ENCODE measurements at regions not wholly inside any gene's neighbourhood (a gene's known extent, or its start where the extent isn't known, plus 50 kb on each side); places are given as distances from the start of the nearest gene placed in this dataset.

GRCh38 chr6:40195428-40196134, 261.3 kb upstream of the MOCS1 start:
- dilution Hi-C loops (cut with MboI; ENCODE audit: extremely low pct_ligation_motif_present, low sequenced_read_pairs) = no loop called here
- no peak for DNase-seq (ENCODE audit: low read depth, low spot score)

GRCh38 chr6:40194447-40195170, 260.3 kb upstream of the MOCS1 start:
- H3K9ac ChIP-seq (ENCODE audit: control insufficient read depth, extremely low read depth, insufficient read depth, low read length) = no peak overlapping the region
- DNase-seq (ENCODE audit: low read depth, low spot score) (no peak), FAIRE-seq (no peak)
- H3K79me2 ChIP-seq (ENCODE audit: control insufficient read depth, insufficient read depth, low read length) = no peaks in the 10 kb centered on the region
- TF ChIP-seq CTCF (optimal IDR thresholded peaks at IDR 0.05 in 1 of 3, IDR thresholded peaks at IDR 0.05 in 1 of 3, conservative IDR thresholded peaks at IDR 0.05 in 1 of 3; ENCODE audit: extremely low read depth in 1 of 3, insufficient read depth in 2 of 3, low read length in 3 of 3) (no peak), EZH2 (IDR thresholded peaks at IDR 0.05; ENCODE audit: low read length) (no peak)
- H3K4me3 ChIP-seq (ENCODE audit: control insufficient read depth in 2 of 3, extremely low read depth in 1 of 3, insufficient read depth in 2 of 3, low read depth in 1 of 3, low read length in 3 of 3) = no peak overlapping the region
- no peak overlapping the region for H2AFZ ChIP-seq (ENCODE audit: control insufficient read depth, low read length)
- no peaks in the 10 kb centered on the region for H3K9me1 ChIP-seq (ENCODE audit: control insufficient read depth, extremely low read depth, insufficient read depth, low read length)
- H3K27me3 ChIP-seq (ENCODE audit: control insufficient read depth, extremely low read depth, insufficient read depth, low read length) = no peaks in the 10 kb centered on the region
- no peaks in the 10 kb centered on the region for H4K20me1 ChIP-seq (ENCODE audit: control insufficient read depth, extremely low read depth, insufficient read depth, low read length)
- no peak overlapping the region for H3K27ac ChIP-seq (ENCODE audit: control insufficient read depth, insufficient read depth, low read length)
- dilution Hi-C loops (cut with MboI; ENCODE audit: extremely low pct_ligation_motif_present, low sequenced_read_pairs) = no loop called here
- no peak overlapping the region for H3K4me2 ChIP-seq (ENCODE audit: control insufficient read depth, extremely low read depth, insufficient read depth, low read depth, low read length)
- H3K36me3 ChIP-seq (ENCODE audit: control insufficient read depth in 2 of 2, extremely low read depth in 1 of 2, insufficient read depth in 2 of 2, low read length in 2 of 2) = no peaks in the 10 kb centered on the region
- H3K9me3 ChIP-seq (ENCODE audit: control insufficient read depth, low read depth, low read length) = no peaks in the 10 kb centered on the region
- H3K4me1 ChIP-seq (ENCODE audit: control insufficient read depth, extremely low read depth, insufficient read depth, low read length) = no peaks in the 10 kb centered on the region

More at GRCh38 chr6:40195428-40196134, 261.3 kb upstream of the MOCS1 start:
- Histone ChIP-seq H3K4me2 (ENCODE audit: control insufficient read depth, extremely low read depth, insufficient read depth, low read depth, low read length) (no peak overlapping the region), H4K20me1 (ENCODE audit: control insufficient read depth, extremely low read depth, insufficient read depth, low read length) (no peaks in the 10 kb centered on the region), H2AFZ (ENCODE audit: control insufficient read depth, low read length) (no peak overlapping the region), H3K79me2 (ENCODE audit: control insufficient read depth, insufficient read depth, low read length) (no peaks in the 10 kb centered on the region), H3K4me1 (ENCODE audit: control insufficient read depth, extremely low read depth, insufficient read depth, low read length) (no peaks in the 10 kb centered on the region), H3K4me3 (ENCODE audit: control insufficient read depth in 2 of 3, extremely low read depth in 1 of 3, insufficient read depth in 2 of 3, low read depth in 1 of 3, low read length in 3 of 3) (no peak overlapping the region), H3K9ac (ENCODE audit: control insufficient read depth, extremely low read depth, insufficient read depth, low read length) (no peak overlapping the region), H3K9me1 (ENCODE audit: control insufficient read depth, extremely low read depth, insufficient read depth, low read length) (no peaks in the 10 kb centered on the region), H3K27me3 (ENCODE audit: control insufficient read depth, extremely low read depth, insufficient read depth, low read length) (no peaks in the 10 kb centered on the region), H3K36me3 (ENCODE audit: control insufficient read depth in 2 of 2, extremely low read depth in 1 of 2, insufficient read depth in 2 of 2, low read length in 2 of 2) (no peaks in the 10 kb centered on the region), H3K27ac (ENCODE audit: control insufficient read depth, insufficient read depth, low read length) (no peak overlapping the region), H3K9me3 (ENCODE audit: control insufficient read depth, low read depth, low read length) (no peaks in the 10 kb centered on the region)
- TF ChIP-seq EZH2 (IDR thresholded peaks at IDR 0.05; ENCODE audit: low read length) (no peak), CTCF (optimal IDR thresholded peaks at IDR 0.05 in 1 of 3, IDR thresholded peaks at IDR 0.05 in 1 of 3, conservative IDR thresholded peaks at IDR 0.05 in 1 of 3; ENCODE audit: extremely low read depth in 1 of 3, insufficient read depth in 2 of 3, low read length in 3 of 3) (no peak)
- no peak for FAIRE-seq

Data from keratinocyte (primary cell).